Activated CD4-positive, alpha-beta memory T cell treated with anti-CD3 and anti-CD28 coated beads for 36 hours (primary cell): ENCODE measurements at regions not wholly inside any gene's neighbourhood (a gene's known extent, or its start where the extent isn't known, plus 50 kb on each side); places are given as distances from the start of the nearest gene placed in this dataset.

Experiments
- CTCF ChIA-PET: fragments of 350-600 bp; sonication (Branson Sonifier 250); formaldehyde crosslinking; loops from one replicate; lab custom pipeline; 2021; ENCODE audit warnings: antibody characterized with exemption, inconsistent platforms; lab: Charles Lee
- POLR2A ChIA-PET: fragments of 350-600 bp; sonication (Branson Sonifier 250); formaldehyde crosslinking; loops from one replicate; lab custom pipeline; 2021; ENCODE audit warnings: antibody characterized with exemption; lab: Charles Lee
- DNase-seq: peaks from one replicate; pipeline ENCODE4 v3.0.0-alpha.2; 2020
- H3K27ac Mint-ChIP-seq: one replicate; pipeline ENCODE4 v1.8.0; 2021; ENCODE audit warnings: mixed read lengths
- H3K27me3 Mint-ChIP-seq: one replicate; pipeline ENCODE4 v1.8.0; 2021; ENCODE audit warnings: mixed read lengths
- H3K36me3 Mint-ChIP-seq: one replicate; pipeline ENCODE4 v1.8.0; 2021; ENCODE audit warnings: mixed read lengths
- H3K4me1 Mint-ChIP-seq: one replicate; pipeline ENCODE4 v1.8.0; 2021; ENCODE audit warnings: low read depth, mixed read lengths
- H3K4me3 Mint-ChIP-seq: one replicate; pipeline ENCODE4 v1.8.0; 2021; ENCODE audit warnings: mild to moderate bottlenecking, mixed read lengths
- H3K9me3 Mint-ChIP-seq: one replicate; pipeline ENCODE4 v1.8.0; 2021; ENCODE audit warnings: mixed read lengths
- intact Hi-C: fragments of 100-400 bp; cut with micrococcal nuclease; formaldehyde crosslinking; loops from one replicate; pipeline ENCODE4 v1.15.1; 2023

DNA sequence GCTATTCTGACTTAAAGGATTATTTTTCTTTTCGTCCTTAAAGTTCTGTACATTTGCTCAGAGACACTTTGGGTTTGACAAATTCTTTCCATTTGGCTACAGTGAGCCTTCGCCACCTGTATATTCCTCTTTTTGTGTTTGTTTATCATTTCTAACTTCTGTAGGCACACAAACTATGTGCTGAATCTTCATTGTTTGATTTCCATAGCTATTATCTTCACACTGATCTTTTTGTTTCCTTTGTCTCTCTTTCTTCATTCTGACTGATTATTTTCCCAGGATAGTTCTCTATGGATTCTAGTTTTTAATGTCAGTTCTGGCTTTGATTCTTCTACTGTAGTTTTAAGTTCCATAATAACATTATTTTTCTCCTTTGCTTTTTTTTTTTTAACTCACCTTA, 350.2 kb downstream of the ZNF521 start:
- intact Hi-C loops: no loop called here
- CTCF ChIA-PET: no interaction called here
- no peaks in the 10 kb centered on the region for H3K36me3 Mint-ChIP-seq
- H3K9me3 Mint-ChIP-seq: peaks cover 12% of the 10 kb centered on the region
- DNase-seq: no peak
- H3K27me3 Mint-ChIP-seq: no peaks in the 10 kb centered on the region
- H3K27ac Mint-ChIP-seq: no peak overlapping the region
- no peak overlapping the region for H3K4me3 Mint-ChIP-seq
- POLR2A ChIA-PET: no interaction called here
- H3K4me1 Mint-ChIP-seq: no peaks in the 10 kb centered on the region

DNA sequence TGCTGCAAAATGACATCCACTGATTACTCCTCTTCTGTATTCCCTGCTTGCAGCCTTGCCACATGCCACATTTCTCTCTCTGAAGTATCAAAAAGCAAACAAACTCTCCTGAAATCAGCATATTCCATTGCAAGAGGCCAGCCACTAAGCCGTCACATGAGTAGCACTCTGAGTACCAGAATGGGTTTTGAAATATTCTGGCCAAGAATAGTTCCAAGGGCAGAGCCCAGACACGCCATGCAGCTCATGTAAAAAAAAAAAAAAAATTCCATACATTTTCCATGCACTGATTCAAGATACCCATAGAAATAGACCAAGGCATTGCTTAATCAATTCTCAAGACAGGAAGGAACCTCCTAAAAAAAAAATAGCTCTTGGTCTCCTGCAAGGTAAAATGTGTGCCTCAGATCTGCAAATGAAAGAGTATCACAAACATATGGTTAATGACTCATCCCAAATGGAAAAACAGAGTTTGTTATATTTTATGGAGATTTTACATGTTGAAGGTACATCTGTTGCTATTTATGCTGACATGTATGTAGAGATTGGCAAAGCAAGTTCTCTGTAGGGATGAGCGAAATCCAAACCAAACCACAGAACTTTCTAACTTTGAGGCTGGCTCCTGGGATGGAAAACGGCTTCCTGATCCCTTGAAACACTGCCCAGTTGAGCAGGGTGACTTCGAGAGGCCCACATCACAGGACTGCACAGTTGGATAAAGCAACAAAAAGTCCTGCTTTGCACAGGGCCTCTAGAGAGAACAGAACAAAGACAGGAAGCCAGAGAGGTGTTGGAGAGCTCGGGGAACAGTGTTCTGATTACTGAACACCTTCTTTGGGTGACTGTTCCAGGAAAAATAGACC, 346.2 kb downstream of the ZNF521 start:
- H3K36me3 Mint-ChIP-seq: no peaks in the 10 kb centered on the region
- intact Hi-C loops: no loop called here
- CTCF ChIA-PET: no interaction called here

GRCh38 chr18:25010623-25011374, 341.2 kb downstream of the ZNF521 start:
- ChIA-PET CTCF (no interaction called here), POLR2A (no interaction called here)
- Mint-ChIP-seq H3K9me3 (no peaks in the 10 kb centered on the region), H3K4me3 (no peak overlapping the region), H3K36me3 (no peaks in the 10 kb centered on the region), H3K4me1 (no peaks in the 10 kb centered on the region), H3K27ac (no peak overlapping the region), H3K27me3 (no peaks in the 10 kb centered on the region)
- intact Hi-C loops: no loop called here
- no peak for DNase-seq

More for the DNA sequence above, 346.2 kb downstream of the ZNF521 start:
- POLR2A ChIA-PET: interaction anchor here (0.6 kb wide), 1 partner anchor 888 kb away, joined by 6 read pairs; no protein-coding TSS in a partner anchor
- no peak for DNase-seq
- no peaks in the 10 kb centered on the region for H3K4me1 Mint-ChIP-seq
- no peaks in the 10 kb centered on the region for H3K27me3 Mint-ChIP-seq
- H3K4me3 Mint-ChIP-seq: no peak overlapping the region
- no peak overlapping the region for H3K27ac Mint-ChIP-seq
- H3K9me3 Mint-ChIP-seq: no peaks in the 10 kb centered on the region
